Endothelial cell of hepatic sinusoid (primary cell): ENCODE measurements at regions not wholly inside any gene's neighbourhood (a gene's known extent, or its start where the extent isn't known, plus 50 kb on each side); places are given as distances from the start of the nearest gene placed in this dataset.

ENCODE experiments used
- in situ Hi-C: cut with HindIII; loops from 2 replicates; pipeline ENCODE4 v1.10.0; 2017; ENCODE audit warnings: low sequenced_read_pairs

- in situ Hi-C loops: loop anchor here (10.0 kb wide), 1 partner anchor 122 kb away; no protein-coding TSS in a partner anchor
These were observed 112.8 kb upstream of the ATF7IP start for GRCh38 chr12:14252697-14253096.

GRCh38 chr12:14253496-14253895 is 112.0 kb upstream of the ATF7IP start:
- in situ Hi-C loops: loop anchor here (10.0 kb wide), 1 partner anchor 121 kb away; no protein-coding TSS in a partner anchor

- in situ Hi-C loops: loop anchor here (10.0 kb wide), 1 partner anchor 120 kb away; no protein-coding TSS in a partner anchor
These were observed 110.7 kb upstream of the ATF7IP start for GRCh38 chr12:14254781-14255180.

GRCh38 chr12:14256121-14256520 is 109.4 kb upstream of the ATF7IP start:
- in situ Hi-C loops: loop anchor here (10.0 kb wide), 1 partner anchor 119 kb away; no protein-coding TSS in a partner anchor

GRCh38 chr12:14256555-14257169 is 108.8 kb upstream of the ATF7IP start:
- in situ Hi-C loops: loop anchor here (10.0 kb wide), 1 partner anchor 118 kb away; no protein-coding TSS in a partner anchor

GRCh38 chr12:14257303-14257733 is 108.2 kb upstream of the ATF7IP start:
- in situ Hi-C loops: loop anchor here (10.0 kb wide), 1 partner anchor 117 kb away; no protein-coding TSS in a partner anchor

GRCh38 chr12:14257734-14258574 is 107.5 kb upstream of the ATF7IP start:
- in situ Hi-C loops: loop anchor here (10.0 kb wide), 1 partner anchor 117 kb away; no protein-coding TSS in a partner anchor

- in situ Hi-C loops: loop anchor here (10.0 kb wide), 1 partner anchor 116 kb away; no protein-coding TSS in a partner anchor
These were observed 106.9 kb upstream of the ATF7IP start for GRCh38 chr12:14258575-14258940.

- in situ Hi-C loops: loop anchor here (10.0 kb wide), 1 partner anchor 115 kb away; no protein-coding TSS in a partner anchor
These were observed 105.9 kb upstream of the ATF7IP start for GRCh38 chr12:14259481-14260010.

- in situ Hi-C loops: no loop called here
These were observed 105.2 kb upstream of the ATF7IP start for GRCh38 chr12:14260011-14260993.

- in situ Hi-C loops: no loop called here
These were observed 104.4 kb upstream of the ATF7IP start for GRCh38 chr12:14261096-14261495.

GRCh38 chr12:14261861-14262260 is 103.6 kb upstream of the ATF7IP start:
- in situ Hi-C loops: no loop called here

GRCh38 chr12:14262771-14263511 is 102.5 kb upstream of the ATF7IP start:
- in situ Hi-C loops: no loop called here

GRCh38 chr12:14263742-14264141 is 101.7 kb upstream of the ATF7IP start:
- in situ Hi-C loops: no loop called here

GRCh38 chr12:14264316-14264715 is 101.2 kb upstream of the ATF7IP start:
- in situ Hi-C loops: no loop called here

- in situ Hi-C loops: no loop called here
These were observed 100.7 kb upstream of the ATF7IP start for GRCh38 chr12:14264778-14265177.

GRCh38 chr12:14268120-14268515 is 97.4 kb upstream of the ATF7IP start:
- in situ Hi-C loops: no loop called here

GRCh38 chr12:14270392-14270791 is 95.1 kb upstream of the ATF7IP start:
- in situ Hi-C loops: no loop called here
